Fibroblast of skin of right quadriceps (primary cell): ENCODE measurements at regions not wholly inside any gene's neighbourhood (a gene's known extent, or its start where the extent isn't known, plus 50 kb on each side); places are given as distances from the start of the nearest gene placed in this dataset.
A peak's percentile ranks its signal among the peaks of the same experiment; 100 is the strongest.

ENCODE experiments used
- DNase-seq: peaks from one replicate; pipeline ENCODE4 v3.0.0-alpha.2; 2013

DNA sequence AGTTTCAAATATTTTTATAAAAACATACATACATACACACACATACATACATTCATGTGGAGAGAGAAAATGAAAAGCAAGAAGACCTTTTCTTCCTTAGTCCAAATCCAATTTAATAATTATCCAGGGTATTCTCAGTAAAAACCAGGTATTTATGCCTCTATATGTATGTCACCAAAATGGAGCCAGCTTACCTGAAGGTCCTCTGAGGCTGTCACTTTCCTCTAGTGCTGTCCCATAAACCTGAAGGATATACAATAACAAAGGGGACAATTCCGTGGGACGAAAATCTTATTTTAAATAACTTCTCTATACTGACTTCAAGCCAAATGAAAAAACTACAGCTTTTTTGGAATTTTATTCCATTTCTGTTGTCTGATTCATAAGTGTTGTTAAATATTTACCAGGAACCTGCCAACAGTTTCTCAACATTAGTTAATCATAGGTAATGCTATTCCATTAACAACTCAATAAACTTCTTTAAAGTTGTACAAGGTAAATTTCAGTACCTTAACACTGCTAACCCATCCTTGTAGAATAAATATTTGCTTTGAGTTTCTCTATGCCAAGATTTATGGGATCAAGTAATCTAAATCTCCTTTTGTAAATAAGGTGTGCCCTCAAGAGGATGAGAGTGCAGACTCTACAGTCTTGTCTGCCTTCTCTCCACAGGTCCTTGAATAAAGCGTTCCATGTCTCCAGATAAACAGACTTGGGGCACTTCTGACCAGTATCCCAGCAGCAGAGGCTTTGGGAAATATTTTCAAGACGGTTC lies 260.3 kb downstream of the AHR start:
- peak; percentile 31 for DNase-seq

DNA sequence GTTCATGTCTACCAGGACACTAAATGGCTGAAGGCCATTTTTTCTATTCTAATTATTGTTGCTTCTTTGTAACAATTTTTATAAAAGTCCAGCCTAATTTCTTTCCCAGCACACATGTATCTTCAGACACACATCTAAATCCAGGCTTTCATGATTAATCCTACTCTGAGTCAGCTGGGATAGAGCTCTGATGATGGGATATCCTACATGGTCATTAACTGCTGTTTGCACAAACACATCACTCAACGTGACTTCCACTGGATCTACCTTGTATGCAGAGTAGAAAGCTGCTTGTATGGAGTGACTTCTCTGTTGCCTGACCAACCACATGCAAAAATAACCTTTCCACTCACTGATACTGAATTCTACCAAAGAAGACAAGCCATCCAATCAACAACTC lies 260.9 kb downstream of the AHR start:
- DNase-seq: peak; percentile 60

DNA sequence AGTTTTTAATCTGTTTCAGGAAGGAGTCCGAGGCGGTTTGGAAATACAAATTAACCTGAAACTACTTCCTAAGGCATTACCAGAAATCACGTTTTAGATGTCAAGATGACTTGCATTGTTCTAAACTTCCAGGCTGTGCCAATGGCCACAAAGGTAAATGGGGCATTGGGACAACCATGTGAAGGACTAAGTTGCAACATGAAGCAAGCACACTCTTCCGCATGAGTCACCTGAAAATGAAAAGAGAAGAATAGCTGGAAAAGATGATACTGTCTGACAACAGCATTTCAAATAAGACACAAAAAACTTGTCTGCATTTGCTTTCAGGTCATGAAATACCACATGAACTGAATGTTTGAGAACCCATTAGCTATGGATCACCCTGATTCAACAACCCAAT lies 262.1 kb downstream of the AHR start:
- no peak for DNase-seq

DNA sequence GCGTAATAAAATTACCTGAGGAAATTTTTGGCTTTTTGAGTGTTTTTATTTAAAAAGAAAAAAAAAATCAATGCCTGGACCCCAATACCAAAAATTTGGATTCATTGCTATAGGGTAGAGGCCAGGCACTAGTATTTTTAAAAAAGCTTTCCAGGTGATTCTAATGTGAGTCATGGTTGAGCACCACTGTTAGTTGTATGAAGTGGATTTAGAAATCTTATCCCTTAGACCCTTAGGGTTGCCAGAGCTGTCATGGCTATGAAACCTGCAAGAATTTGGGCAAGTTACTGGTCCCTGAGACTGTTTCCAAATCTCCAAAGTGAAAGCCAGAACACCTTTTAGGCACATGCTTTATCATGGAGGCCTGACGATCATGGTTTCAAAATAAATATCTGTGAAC lies 262.5 kb downstream of the AHR start:
- DNase-seq: no peak

DNA sequence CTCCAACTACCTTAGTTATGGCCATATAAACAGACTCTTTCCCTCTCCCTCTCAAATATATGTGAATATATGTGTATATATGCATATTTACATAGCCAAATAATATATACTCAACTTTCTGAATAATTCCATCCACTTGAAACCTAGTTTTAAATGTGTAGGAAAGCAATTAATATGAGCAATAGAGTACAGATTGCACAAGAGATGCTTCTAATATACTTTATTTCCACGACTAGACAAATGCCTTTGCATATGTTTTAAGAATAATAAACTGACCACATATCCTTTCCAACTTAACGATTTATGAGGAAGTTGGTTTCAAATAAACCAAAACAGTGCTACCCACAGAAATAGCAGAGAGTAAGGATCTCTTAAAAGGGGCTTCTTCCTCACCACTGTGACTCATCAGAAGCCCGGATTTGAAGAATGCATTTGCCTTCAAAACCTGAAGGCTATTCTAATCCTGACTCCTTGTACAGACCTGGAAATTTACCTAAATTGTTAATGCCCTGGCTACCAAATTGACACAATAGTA lies 266.3 kb downstream of the AHR start:
- peak; percentile 93 for DNase-seq

DNA sequence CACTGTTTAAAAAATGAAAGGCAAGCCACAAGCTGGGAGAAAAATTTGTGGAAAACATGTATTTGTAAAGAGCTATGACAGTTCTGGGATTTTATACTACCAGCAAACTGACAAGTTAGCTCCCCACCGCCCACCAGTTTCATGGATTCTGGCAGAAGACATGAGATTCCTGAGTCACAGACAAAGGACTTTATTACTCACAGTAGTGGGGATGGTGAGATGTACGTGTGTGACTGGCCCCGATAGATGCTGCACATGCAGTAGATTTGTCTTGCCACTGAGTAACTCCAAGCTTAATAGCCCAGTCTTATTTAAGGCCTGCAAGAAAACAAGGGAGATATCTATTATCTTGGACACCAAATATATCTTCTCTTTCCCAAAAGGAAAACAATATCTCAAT lies 281.7 kb downstream of the AHR start:
- DNase-seq: peak; percentile 93

DNA sequence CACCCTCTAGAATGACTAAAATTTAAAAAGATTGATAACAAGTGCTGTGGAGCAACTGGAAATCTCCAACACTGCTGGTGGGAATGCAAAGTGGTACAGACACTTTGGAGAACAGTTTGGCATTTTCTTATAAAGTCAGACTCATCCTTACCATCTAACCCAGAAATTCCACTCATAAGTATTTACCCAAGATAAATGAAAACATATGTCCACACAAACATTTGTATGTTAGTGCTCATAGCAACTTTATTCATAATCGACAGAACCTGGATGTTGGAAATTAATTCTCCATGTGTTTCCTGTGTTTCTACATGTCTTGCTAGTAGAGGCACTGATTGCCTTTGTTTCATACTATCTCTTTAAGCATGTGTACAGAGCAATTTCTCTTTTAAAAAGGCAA lies 282.4 kb downstream of the AHR start:
- DNase-seq: peak; percentile 48

DNA sequence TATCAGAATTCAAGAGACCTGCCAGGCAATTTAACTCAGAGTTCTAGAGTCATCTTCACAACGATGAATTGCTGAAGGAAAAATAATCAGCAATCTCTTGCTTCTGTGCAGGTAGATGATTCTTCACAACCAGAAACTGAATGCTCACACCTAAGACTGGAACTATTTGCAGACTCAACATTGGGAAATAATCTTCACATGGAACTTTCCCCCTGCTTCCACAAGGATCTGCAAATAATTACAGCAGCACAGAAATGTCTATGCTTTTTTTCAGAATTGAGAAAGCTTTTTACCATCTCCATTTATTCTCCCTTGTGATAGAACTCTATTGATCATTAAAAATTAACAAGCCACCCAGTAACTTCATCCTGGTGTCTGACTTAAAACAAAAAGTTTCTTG lies 282.8 kb downstream of the AHR start:
- no peak for DNase-seq

DNA sequence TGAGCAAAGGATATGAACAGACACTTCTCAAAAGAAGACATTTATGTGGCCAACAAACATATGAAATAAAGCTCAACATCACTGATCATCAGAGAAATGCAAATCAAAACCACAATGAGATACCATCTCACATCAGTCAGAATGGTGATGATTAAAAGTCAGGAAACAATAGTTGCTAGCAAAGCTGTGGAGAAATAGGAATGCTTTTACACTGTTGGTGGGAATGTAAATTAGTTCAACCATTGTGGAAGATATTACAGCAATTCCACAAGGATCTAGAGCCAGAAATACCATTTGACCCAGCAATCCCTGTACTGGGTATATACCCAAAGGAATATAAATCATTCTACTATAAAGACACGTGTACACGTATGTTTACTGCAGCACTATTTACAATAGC lies 284.2 kb downstream of the AHR start:
- DNase-seq: peak; percentile 85

DNA sequence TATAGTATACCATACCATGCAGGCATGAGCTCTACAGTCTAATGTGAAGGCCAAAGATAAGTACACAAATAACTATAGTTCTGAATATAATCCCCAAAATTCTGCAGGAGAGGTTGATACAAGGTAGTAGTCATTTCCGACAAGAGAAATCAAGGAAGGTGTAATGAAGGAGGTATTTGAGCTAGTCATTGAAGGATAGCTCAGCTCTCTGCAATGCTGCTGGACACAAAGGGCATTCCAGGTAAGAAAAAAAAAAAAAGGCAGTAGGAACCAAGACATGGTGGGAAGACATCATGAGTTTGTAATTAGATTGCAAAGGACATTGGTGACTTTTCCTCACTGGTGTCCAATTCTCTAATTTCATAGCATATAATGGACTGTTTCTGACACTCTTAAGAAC lies 285.3 kb downstream of the AHR start:
- DNase-seq: no peak

DNA sequence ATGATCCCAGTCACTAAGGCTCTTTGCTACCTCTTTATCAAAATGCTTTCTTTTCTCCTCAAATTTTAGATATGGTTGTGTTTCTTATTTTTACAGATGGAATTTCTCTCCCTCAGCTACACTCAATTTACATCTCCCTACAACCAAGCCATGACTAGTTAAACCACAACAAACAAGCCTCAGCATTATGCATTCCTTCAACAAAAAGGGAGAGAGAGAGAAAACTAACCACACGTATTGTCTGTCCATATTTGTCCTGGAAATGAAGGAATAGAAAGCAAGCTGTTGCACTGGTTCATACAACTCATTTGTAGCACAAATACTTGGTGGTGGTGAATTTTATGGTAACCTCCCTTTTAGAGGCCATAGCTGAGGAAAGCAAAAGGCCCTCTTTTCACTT lies 286.4 kb downstream of the AHR start:
- DNase-seq: peak; percentile 81

DNA sequence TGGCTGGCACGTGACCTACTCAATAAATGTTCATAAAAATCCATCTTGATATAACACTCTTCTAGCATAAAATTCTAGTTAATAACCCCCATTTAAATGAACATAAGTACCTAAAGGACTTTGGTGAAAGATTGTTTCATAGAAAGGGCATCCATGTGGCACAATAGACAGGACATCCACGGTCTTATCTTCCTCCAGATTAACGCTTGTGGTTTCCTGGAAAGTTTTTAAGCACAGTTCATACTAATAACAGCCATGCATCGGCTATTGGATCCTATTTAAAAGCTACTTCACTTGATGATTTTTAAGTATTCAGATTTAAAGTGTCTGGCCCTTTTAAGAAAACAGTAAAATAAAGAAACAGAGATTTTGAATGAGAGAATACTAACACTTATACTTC lies 288.3 kb downstream of the AHR start:
- no peak for DNase-seq

DNA sequence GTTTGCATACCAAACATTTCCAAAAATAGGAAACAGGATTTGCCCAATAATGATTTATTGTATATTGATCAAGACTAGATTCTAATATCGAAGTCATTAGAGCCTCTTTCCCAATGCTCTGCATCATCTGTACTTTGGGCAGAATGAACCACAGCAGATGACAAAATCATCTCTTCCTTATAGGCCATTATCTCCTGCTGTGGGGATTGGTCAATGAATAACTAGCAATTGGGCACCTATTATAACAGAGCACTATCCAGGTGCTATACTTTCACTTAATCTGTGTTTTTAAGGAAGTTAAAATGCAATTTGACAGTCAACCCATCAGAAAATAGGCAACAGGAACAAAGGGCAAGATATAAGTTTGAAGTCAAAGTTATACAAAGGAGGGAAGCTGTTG lies 290.3 kb downstream of the AHR start:
- DNase-seq: no peak

DNA sequence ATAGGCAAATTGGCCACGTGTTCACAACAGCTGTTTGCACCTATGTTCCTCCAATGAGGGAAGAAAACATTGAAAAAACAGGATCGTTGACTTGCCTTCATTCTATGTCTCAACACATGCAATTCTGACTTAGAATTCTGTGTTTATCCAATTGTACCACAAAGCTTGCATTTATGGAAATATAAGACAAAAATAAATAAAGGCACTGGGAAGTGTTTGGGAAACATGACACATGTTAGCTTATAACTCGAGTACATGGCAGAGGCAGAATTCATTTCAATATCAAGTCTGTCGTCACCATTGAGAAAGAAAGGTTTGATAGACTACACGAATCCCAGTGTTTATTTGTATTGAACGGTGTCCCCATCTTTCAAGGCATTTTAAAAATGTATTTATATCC lies 291.2 kb downstream of the AHR start:
- no peak for DNase-seq

DNA sequence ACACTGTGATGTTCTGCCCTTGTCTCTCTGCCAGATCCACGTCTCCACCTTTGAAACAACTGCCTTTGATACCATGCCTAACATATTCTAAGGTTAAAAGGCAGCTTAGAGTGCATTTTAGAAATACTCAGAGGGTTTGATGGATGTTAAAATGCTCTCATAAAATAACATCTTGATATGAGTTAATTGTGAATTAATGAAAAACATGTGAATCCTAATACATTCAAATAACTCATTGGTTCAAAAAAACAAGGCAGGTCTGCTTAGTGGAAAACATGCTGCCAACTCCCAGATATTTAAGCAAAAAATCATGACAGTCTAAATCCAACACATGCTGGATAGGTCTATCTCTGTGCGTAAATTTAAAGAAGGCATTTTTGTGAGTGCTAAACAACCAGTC lies 291.8 kb downstream of the AHR start:
- DNase-seq: peak; percentile 31

DNA sequence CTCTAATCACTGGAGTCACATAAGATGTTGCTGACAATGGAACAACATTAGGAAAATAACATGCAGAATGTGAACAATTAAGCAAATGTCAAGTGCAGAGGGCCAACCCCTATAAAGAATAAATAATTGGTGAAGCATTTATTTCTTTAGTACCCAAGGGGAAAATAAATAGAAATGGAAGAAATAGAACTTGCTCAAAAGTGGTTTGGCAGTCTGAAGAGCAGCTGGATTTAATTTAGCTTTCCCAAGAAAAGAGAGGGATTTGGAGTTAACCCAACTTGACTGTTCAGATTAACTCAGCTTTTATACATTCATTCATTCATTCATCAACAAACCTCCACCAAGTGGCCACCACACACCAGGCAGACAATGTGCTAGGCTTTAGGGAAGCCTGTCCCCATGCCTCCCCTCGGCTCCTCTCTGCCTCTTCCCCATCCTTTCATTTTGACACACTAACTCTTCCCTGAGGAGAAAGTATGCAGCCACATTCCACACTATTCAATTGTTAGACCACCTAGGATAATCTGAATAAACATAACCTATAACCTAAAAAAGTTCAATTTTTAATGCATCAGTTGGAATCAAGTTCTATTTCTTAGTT lies 295.5 kb downstream of the AHR start:
- DNase-seq: peak; percentile 87

DNA sequence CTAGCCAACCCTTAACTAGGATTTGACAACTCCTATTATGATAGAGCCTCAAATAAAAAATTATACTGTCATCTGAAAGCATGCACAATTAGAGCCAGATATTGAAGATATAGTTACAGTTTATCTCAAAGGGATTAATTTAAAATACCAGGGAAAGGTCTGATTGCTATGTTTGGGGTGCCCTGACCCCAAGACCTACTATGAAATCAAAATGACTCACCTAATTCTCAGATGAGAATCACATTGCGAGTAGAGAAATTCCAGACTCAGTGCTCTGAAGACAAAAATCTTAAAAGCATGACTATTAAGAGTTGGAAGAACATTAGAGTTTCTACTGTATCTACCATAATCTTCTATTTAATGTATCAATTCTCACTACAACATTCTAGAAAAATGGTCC lies 297.1 kb downstream of the AHR start:
- DNase-seq: no peak

DNA sequence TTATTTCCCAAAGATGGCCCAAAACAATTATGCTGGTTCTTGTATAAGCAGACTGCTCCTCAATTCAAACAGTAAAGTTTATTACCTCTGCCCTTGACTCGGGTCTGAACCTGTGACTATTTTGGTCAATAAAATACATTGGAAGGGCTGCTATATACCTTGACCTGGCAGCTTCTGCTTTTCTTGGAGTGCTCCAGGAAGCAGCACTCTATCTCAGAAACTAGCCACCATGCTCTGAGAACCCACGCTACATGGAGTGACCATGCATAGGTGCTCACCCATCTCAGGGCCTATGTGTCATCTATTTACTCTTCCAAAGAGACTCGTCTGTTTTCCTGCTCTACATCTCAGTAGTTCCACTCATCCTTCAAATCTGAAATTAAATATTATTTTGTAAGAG lies 299.9 kb downstream of the AHR start:
- no peak for DNase-seq

DNA sequence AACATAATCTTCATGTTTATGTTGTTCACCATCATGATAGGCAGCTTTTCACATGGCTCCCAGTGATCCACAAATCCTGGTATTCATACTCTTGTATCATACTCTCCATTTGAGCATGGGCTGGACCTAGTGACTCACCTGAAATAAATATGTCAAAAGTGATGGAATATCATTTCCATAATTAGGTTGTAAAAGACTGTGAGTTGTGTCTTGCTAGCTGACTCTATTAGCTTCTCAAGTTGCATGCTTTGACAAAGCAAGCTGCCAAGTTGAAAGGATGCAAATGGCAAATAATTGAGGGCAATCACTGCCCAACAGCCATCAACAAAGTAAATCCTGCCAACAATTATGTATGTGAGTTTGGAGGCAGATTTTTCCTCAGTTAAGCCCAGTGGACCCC lies 300.4 kb downstream of the AHR start:
- peak; percentile 52 for DNase-seq

DNA sequence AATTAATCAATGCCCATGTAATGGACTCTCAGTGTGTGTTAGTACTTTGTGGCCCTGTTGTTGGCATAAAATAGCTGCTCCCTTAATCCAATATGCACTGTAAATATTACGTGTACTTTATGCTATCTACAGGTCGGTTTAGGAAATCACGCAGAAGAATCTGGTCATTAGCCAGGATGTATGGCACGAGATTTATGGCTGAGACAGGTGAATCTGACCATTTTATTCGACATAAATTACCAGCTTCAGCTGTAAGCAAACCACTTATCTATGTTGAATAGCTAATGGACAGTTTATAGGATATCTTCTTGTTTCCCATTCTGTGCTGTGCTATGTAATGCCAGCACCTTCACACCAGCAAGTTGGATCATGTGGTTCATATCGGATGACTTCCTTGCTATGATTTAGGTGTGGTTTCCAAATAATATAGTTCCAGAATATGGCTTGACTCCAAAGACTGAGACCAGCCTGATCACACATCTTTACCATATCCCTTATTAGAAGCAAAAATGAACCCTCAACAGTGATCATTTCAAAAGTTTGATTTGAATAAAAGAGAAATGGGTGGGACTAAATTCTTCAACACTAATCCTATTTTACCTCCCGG lies 301.4 kb downstream of the AHR start:
- DNase-seq: no peak

DNA sequence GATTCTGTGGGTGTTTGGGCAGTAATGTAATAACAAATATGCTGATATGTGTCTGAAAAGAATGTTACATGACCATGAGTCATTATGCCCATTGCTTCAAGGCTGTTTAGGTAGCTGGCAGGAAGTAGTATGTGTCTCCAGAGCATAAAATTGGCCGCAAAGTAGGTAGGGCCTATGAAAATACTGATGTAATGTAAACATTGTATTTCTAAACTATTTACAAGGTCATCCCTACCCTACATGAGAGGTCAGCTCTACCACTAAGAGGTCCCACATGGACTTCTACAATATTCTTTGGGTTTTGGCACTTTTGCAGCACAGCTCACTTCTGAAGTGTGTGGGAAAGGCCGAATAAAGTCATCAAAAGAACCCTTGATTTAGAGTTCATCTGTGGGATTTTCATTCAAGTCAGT lies 301.9 kb downstream of the AHR start:
- DNase-seq: peak; percentile 94

DNA sequence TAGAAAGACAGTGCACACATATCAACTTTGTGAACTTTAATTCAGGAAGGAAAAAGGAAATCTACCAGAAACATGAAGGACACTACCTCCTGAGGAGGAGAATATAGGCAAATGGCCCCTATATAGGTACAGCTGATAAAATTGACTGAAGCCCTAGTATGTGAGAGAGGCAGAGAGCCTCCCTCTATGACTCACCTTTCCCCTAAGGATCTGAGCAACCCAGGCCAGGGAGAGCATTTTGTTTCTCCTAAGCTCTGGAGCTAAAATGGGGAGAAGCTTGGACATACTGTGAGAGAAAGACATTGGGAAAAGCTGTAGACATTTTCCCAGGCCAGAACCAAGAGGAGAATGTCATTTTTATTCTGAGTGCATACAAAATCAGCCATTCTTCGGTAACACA lies 303.5 kb downstream of the AHR start:
- DNase-seq: no peak

DNA sequence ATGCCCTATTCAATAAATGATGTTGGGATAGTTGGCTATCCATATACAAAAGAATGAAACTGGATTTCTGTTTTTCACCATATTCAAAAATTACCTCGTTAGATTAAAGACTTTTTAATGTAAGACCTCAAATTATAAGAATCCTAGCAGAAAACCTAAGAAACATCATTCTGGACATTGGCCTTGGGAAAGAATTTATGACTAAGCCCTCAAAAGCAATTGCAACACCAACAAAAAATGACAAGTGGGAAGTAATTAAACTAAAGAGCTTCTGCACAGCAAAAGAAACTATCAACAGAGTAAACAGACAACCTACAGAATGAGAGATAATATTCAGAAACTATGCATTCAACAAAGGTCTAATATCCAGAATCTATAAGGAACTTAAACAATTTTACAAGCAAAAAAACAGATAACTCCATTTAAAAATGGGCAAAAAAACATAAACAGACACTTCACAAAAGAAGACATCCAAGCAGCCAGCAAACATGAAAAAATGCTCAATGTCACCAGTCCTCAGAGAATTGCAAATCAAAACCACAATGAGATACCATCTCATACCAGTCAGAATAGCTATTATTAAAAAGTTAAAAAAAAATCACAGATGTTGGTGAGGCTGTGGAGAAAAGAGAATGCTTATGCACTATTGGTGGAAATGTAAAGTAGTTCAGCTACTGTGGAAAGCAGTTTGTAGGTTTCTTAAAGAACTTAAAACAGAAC lies 309.8 kb downstream of the AHR start:
- DNase-seq: peak; percentile 73

DNA sequence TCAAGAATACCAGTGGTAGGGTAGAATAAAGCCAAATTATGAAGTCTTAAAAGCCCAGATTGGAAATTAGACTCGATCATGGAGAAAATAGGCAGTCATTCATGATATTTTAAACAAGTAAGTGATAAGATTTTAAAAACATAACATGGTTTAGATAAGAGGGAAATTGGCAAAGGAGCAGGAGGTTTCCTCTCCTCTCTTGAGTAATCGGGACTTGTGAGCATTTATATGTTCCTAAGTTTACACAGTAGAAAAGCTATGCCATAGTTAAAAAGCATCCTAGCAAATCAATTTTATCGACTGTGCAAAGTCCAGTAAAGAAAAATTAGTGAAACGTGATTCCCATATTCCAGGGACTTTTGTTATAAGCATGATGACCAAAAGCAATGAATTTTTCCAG lies 313.2 kb downstream of the AHR start:
- no peak for DNase-seq
